ENCODE measurements at regions not wholly inside any gene's neighbourhood (a gene's known extent, or its start where the extent isn't known, plus 50 kb on each side); places are given as distances from the start of the nearest gene placed in this dataset.

DNA sequence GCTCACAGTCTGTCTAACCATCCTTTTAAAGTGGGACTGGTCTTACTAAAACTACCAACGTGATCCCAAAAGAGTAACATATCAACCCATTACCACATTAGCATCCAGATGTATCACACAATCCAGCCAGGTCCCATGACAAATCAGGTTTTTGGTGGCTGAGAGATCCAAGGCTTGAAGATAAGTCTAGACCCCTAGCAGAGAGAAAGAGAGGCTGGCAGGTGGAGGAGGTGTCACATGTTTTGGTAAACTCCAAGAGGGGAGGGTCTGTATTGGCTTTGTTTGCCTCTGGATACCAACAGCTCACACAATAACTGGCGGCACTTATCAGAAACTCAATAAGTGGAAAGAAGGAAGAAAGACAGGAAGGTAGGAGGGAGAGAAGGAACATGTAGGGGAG is 357.6 kb downstream of the SS18 start:
- no peak for TF ChIP-seq ZFX (IDR thresholded peaks at IDR 0.05)
- TF ChIP-seq, protein P1, sequence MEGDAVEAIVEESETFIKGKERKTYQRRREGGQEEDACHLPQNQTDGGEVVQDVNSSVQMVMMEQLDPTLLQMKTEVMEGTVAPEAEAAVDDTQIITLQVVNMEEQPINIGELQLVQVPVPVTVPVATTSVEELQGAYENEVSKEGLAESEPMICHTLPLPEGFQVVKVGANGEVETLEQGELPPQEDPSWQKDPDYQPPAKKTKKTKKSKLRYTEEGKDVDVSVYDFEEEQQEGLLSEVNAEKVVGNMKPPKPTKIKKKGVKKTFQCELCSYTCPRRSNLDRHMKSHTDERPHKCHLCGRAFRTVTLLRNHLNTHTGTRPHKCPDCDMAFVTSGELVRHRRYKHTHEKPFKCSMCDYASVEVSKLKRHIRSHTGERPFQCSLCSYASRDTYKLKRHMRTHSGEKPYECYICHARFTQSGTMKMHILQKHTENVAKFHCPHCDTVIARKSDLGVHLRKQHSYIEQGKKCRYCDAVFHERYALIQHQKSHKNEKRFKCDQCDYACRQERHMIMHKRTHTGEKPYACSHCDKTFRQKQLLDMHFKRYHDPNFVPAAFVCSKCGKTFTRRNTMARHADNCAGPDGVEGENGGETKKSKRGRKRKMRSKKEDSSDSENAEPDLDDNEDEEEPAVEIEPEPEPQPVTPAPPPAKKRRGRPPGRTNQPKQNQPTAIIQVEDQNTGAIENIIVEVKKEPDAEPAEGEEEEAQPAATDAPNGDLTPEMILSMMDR (conservative IDR thresholded peaks at IDR 0.05): no peak

DNA sequence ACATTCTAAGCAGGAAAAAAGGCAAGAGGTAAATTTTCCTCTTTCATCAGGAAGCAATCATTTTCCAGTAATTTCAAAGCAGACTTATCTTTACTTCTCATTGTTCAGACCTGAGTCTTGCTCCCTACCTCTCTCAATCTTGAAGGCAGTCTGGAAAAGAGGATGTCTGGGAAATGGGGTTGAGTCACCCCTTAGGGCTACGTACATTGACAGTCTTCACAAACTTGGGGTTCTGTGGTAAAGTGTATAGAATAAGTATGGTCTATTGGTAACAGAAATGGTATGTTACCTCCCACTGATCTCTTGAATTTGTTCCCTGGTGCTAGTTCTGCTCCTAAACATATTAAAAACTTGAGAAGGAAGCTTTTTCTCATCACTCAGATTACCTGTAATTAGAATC is 361.3 kb downstream of the SS18 start:
- no peak overlapping the region for H3K27ac ChIP-seq
- TF ChIP-seq ZFX (IDR thresholded peaks at IDR 0.05): no peak
- TF ChIP-seq, protein P1 (conservative IDR thresholded peaks at IDR 0.05): no peak

More for the DNA sequence above, 357.6 kb downstream of the SS18 start:
- no peak overlapping the region for H3K27ac ChIP-seq

DNA sequence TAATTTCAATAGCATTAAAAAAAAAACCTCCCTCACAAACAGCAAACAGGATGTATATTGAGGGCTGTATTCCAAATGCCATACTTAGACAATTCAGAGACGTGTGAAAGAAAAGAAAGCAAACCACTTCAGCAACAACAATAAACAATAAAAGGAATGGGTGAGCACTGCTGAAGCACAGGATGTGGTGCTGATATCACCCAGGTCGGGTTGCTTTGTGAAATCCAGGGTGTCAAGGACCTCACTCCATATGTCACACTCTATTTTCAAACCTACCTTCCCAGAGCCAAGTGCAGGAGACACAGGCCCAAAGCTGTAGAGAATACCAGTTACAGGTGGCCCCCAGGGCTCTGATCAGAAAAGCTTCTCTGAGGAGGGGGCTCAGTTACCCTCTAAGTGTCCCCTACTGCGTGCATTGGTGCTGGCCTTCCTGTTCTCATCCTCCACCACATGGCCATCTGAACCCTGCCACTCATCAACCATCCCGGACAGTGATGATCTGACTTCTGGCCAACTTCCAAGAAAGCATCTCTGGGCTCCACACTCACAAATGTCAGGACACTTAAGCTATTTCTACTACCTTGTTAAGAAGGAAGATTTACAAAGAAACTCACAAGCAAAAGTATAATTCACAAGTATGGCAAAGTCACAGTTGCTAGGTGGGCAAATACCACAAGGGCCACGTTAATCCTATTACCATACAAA is 363.0 kb downstream of the SS18 start:
- H3K27ac ChIP-seq: no peak overlapping the region
- TF ChIP-seq, protein P1 (conservative IDR thresholded peaks at IDR 0.05): no peak
- TF ChIP-seq ZFX (IDR thresholded peaks at IDR 0.05): no peak

GRCh38 chr18:25726298-25726697 is 364.1 kb downstream of the SS18 start:
- H3K27ac ChIP-seq: no peak overlapping the region

DNA sequence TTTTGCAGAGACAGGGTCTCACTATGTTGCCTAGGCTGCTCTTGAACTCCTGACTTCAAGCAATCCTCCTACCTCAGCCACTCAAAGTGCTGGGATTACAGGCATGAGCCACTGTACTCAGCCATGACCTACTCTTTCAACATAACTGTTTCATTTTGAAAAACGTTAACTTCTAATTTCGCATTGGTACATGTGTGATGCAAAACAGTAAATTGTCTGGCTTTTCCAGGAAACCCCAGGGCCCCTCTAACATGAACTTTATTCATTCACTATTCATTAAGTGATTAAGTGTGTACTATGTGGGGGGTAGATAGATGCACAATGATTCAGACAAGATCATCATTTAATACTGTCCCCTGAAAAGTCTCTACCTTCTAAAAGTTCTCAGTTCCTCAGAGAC is 364.9 kb downstream of the SS18 start:
- TF ChIP-seq, protein P1 (conservative IDR thresholded peaks at IDR 0.05): no peak
- TF ChIP-seq ZFX (IDR thresholded peaks at IDR 0.05): no peak
- no peak overlapping the region for H3K27ac ChIP-seq

More at GRCh38 chr18:25726298-25726697, 364.1 kb downstream of the SS18 start:
- TF ChIP-seq ZFX (IDR thresholded peaks at IDR 0.05): no peak
- TF ChIP-seq, protein P1 (conservative IDR thresholded peaks at IDR 0.05): no peak

- no peak overlapping the region for H3K27ac ChIP-seq
- TF ChIP-seq, protein P1 (conservative IDR thresholded peaks at IDR 0.05): no peak
- TF ChIP-seq ZFX (IDR thresholded peaks at IDR 0.05): no peak
These were observed 365.4 kb downstream of the SS18 start for GRCh38 chr18:25724997-25725396.

- TF ChIP-seq, protein P1 (conservative IDR thresholded peaks at IDR 0.05): no peak
- no peak for TF ChIP-seq ZFX (IDR thresholded peaks at IDR 0.05)
- H3K27ac ChIP-seq: no peak overlapping the region
These were observed 366.3 kb downstream of the SS18 start for GRCh38 chr18:25724121-25724520.
